ENCODE measurements at regions not wholly inside any gene's neighbourhood (a gene's known extent, or its start where the extent isn't known, plus 50 kb on each side); places are given as distances from the start of the nearest gene placed in this dataset.

- TF ChIP-seq CTCF (IDR thresholded peaks at IDR 0.05) (no peak), POLR2A (IDR thresholded peaks at IDR 0.05) (no peak)
Measured at GRCh38 chr18:39843546-39843945, 2111.5 kb upstream of the PIK3C3 start.

Data from Peyer's patch (tissue), 4 donors.